Stimulated activated naive B cell treated with anti-CD40 and anti-IgM and Interleukin-4, amounts not matched to agents 10 μg/mL and 1 μg/mL and 100 μg/mL, for 72 hours (primary cell): ENCODE measurements at regions not wholly inside any gene's neighbourhood (a gene's known extent, or its start where the extent isn't known, plus 50 kb on each side); places are given as distances from the start of the nearest gene placed in this dataset.
"Not testable (repeated sequence)": the region's sequence is repeated elsewhere in the genome, so short reads cannot be mapped to it uniquely, and the experiment has no call there.

ENCODE experiments used
- ATAC-seq, 2 donors: fragments of 150-1000 bp; cut with Tn5 transposase; replicated peaks; 2 replicates each; pipeline ENCODE4 v1.10.0; 2021; ENCODE audit warnings: moderate library complexity in 1 of 2
- DNase-seq: peaks from one replicate; pipeline ENCODE4 v3.0.0; 2021
- H3K27ac Mint-ChIP-seq: one replicate; pipeline ENCODE4 v1.8.0; 2022; ENCODE audit warnings: mild to moderate bottlenecking, mixed read lengths
- H3K27me3 Mint-ChIP-seq, 2 donors: one replicate each; pipeline ENCODE4 v1.8.0; 2022; ENCODE audit warnings: mixed read lengths in 2 of 2
- H3K36me3 Mint-ChIP-seq, 2 donors: one replicate each; pipeline ENCODE4 v1.8.0; 2022; ENCODE audit warnings: mixed read lengths in 2 of 2, mild to moderate bottlenecking in 1 of 2
- H3K4me1 Mint-ChIP-seq, 2 donors: one replicate each; pipeline ENCODE4 v1.8.0; 2022; ENCODE audit warnings: mixed read lengths in 2 of 2, mild to moderate bottlenecking in 1 of 2
- H3K4me3 Mint-ChIP-seq, 2 donors: one replicate each; pipeline ENCODE4 v1.8.0; 2022; ENCODE audit warnings: mild to moderate bottlenecking in 2 of 2, mixed read lengths in 2 of 2, moderate library complexity in 1 of 2
- H3K9me3 Mint-ChIP-seq, 2 donors: one replicate each; pipeline ENCODE4 v1.8.0; 2022; ENCODE audit warnings: mixed read lengths in 2 of 2, mild to moderate bottlenecking in 1 of 2

GRCh38 chr10:47165711-47166404 is 134.1 kb upstream of the GDF10 start:
- H3K9me3 Mint-ChIP-seq, result peaks cover 0 to 8% of the 10 kb centered on the region in 2 donors
- DNase-seq, result peak; percentile 13
- peak; percentile 81 to 82 for ATAC-seq
- peak overlapping the region; percentile 92 for H3K27ac Mint-ChIP-seq
- H3K36me3 Mint-ChIP-seq, result peaks cover 3 to 7% of the 10 kb centered on the region in 2 donors
- H3K4me3 Mint-ChIP-seq, result peak overlapping the region; percentile 85 to 89
- peaks cover 10 to 13% of the 10 kb centered on the region in 2 donors for H3K4me1 Mint-ChIP-seq
- peaks cover 7 to 14% of the 10 kb centered on the region in 2 donors for H3K27me3 Mint-ChIP-seq

GRCh38 chr10:47166405-47166777 is 133.6 kb upstream of the GDF10 start:
- Mint-ChIP-seq H3K4me3 (peak overlapping the region in 1 of 2 donors; percentile 85), H3K9me3 (peaks cover 0 to 8% of the 10 kb centered on the region in 2 donors), H3K27ac (no peak overlapping the region), H3K4me1 (peaks cover 10 to 13% of the 10 kb centered on the region in 2 donors), H3K36me3 (peaks cover 3 to 7% of the 10 kb centered on the region in 2 donors), H3K27me3 (peaks cover 1 to 8% of the 10 kb centered on the region in 2 donors)
- ATAC-seq (no peak), DNase-seq (no peak)

- DNase-seq, H3K4me3 Mint-ChIP-seq: not testable (repeated sequence)
These were observed 133.0 kb upstream of the GDF10 start for GRCh38 chr10:47166808-47167581.

GRCh38 chr10:47167591-47167990 is 132.4 kb upstream of the GDF10 start:
- Mint-ChIP-seq H3K9me3 (peaks cover 0 to 8% of the 10 kb centered on the region in 2 donors), H3K27me3 (no peaks in the 10 kb centered on the region), H3K4me1 (peaks cover 10 to 13% of the 10 kb centered on the region in 2 donors), H3K36me3 (peaks cover 3 to 7% of the 10 kb centered on the region in 2 donors), H3K4me3 (no peak overlapping the region), H3K27ac (no peak overlapping the region)
- ATAC-seq (no peak), DNase-seq (no peak)

More at GRCh38 chr10:47166808-47167581, 133.0 kb upstream of the GDF10 start:
- not testable (repeated sequence) for H3K9me3 Mint-ChIP-seq, ATAC-seq, H3K27me3 Mint-ChIP-seq, H3K36me3 Mint-ChIP-seq
- H3K27ac Mint-ChIP-seq, result peak overlapping the region; percentile 20
- H3K4me1 Mint-ChIP-seq, result peaks cover 10 to 13% of the 10 kb centered on the region in 2 donors

GRCh38 chr10:47169581-47169980 is 130.4 kb upstream of the GDF10 start:
- H3K27ac Mint-ChIP-seq, result no peak overlapping the region
- H3K9me3 Mint-ChIP-seq, result peaks cover 0 to 8% of the 10 kb centered on the region in 2 donors
- ATAC-seq (no peak), DNase-seq (no peak)
- H3K27me3 Mint-ChIP-seq, result peaks cover 0 to 8% of the 10 kb centered on the region in 2 donors
- H3K4me1 Mint-ChIP-seq, result peaks cover 10 to 13% of the 10 kb centered on the region in 2 donors
- H3K4me3 Mint-ChIP-seq, result no peak overlapping the region
- H3K36me3 Mint-ChIP-seq, result peaks cover 3 to 7% of the 10 kb centered on the region in 2 donors

- H3K4me3 Mint-ChIP-seq, result no peak overlapping the region
- peaks cover 0 to 3% of the 10 kb centered on the region in 2 donors for H3K9me3 Mint-ChIP-seq
- no peak for ATAC-seq
- no peaks in the 10 kb centered on the region for H3K36me3 Mint-ChIP-seq
- H3K27ac Mint-ChIP-seq, result no peak overlapping the region
- H3K4me1 Mint-ChIP-seq, result no peaks in the 10 kb centered on the region
- peaks cover 5 to 14% of the 10 kb centered on the region in 2 donors for H3K27me3 Mint-ChIP-seq
- DNase-seq, result no peak
These were observed 126.0 kb upstream of the GDF10 start for GRCh38 chr10:47173929-47174442.

GRCh38 chr10:47175181-47176123 is 124.5 kb upstream of the GDF10 start:
- no peaks in the 10 kb centered on the region for H3K9me3 Mint-ChIP-seq
- DNase-seq (no peak), ATAC-seq (no peak)
- no peaks in the 10 kb centered on the region for H3K36me3 Mint-ChIP-seq
- H3K4me1 Mint-ChIP-seq, result no peaks in the 10 kb centered on the region
- peaks cover 5 to 14% of the 10 kb centered on the region in 2 donors for H3K27me3 Mint-ChIP-seq
- H3K4me3 Mint-ChIP-seq, result no peak overlapping the region
- no peak overlapping the region for H3K27ac Mint-ChIP-seq

GRCh38 chr10:47176206-47176902 is 123.6 kb upstream of the GDF10 start:
- Mint-ChIP-seq H3K27ac (no peak overlapping the region), H3K36me3 (no peaks in the 10 kb centered on the region), H3K9me3 (no peaks in the 10 kb centered on the region), H3K4me1 (no peaks in the 10 kb centered on the region), H3K4me3 (no peak overlapping the region), H3K27me3 (peaks cover 5 to 14% of the 10 kb centered on the region in 2 donors)
- DNase-seq (no peak), ATAC-seq (no peak)

- H3K27ac Mint-ChIP-seq, result no peak overlapping the region
- H3K27me3 Mint-ChIP-seq, result peaks cover 5 to 14% of the 10 kb centered on the region in 2 donors
- ATAC-seq, result no peak
- H3K4me3 Mint-ChIP-seq, result no peak overlapping the region
- no peak for DNase-seq
- no peaks in the 10 kb centered on the region for H3K9me3 Mint-ChIP-seq
- H3K36me3 Mint-ChIP-seq, result no peaks in the 10 kb centered on the region
- H3K4me1 Mint-ChIP-seq, result no peaks in the 10 kb centered on the region
These were observed 122.8 kb upstream of the GDF10 start for GRCh38 chr10:47176903-47177868.

- no peak for ATAC-seq
- Mint-ChIP-seq H3K4me1 (no peaks in the 10 kb centered on the region), H3K4me3 (no peak overlapping the region), H3K9me3 (no peaks in the 10 kb centered on the region), H3K36me3 (no peaks in the 10 kb centered on the region), H3K27me3 (peaks cover 5 to 6% of the 10 kb centered on the region in 2 donors), H3K27ac (no peak overlapping the region)
- DNase-seq, result no peak
These were observed 121.3 kb upstream of the GDF10 start for GRCh38 chr10:47178537-47179290.

- no peak for ATAC-seq
- DNase-seq, result no peak
- no peak overlapping the region for H3K27ac Mint-ChIP-seq
- H3K27me3 Mint-ChIP-seq, result peaks cover 5 to 6% of the 10 kb centered on the region in 2 donors
- no peaks in the 10 kb centered on the region for H3K36me3 Mint-ChIP-seq
- H3K4me3 Mint-ChIP-seq, result no peak overlapping the region
- no peaks in the 10 kb centered on the region for H3K4me1 Mint-ChIP-seq
- H3K9me3 Mint-ChIP-seq, result no peaks in the 10 kb centered on the region
These were observed 120.7 kb upstream of the GDF10 start for GRCh38 chr10:47179291-47179647.
